ENCODE measurements at regions not wholly inside any gene's neighbourhood (a gene's known extent, or its start where the extent isn't known, plus 50 kb on each side); places are given as distances from the start of the nearest gene placed in this dataset.

- RAD21 ChIA-PET (ENCODE audit: unreplicated experiment) = no interaction called here
- Histone ChIP-seq H3K4me3 (no peak overlapping the region), H3K4me1 (ENCODE audit: control insufficient read depth, insufficient read depth, low read length) (no peaks in the 10 kb centered on the region), H3K9ac (ENCODE audit: control insufficient read depth, insufficient read depth, low read length) (no peak overlapping the region), H3K79me2 (ENCODE audit: control insufficient read depth, insufficient read depth, low read length) (no peaks in the 10 kb centered on the region), H3K4me2 (ENCODE audit: control insufficient read depth, insufficient read depth) (no peak overlapping the region), H2AFZ (ENCODE audit: control insufficient read depth, low read depth, low read length) (no peak overlapping the region), H4K20me1 (ENCODE audit: control insufficient read depth, insufficient read depth) (no peaks in the 10 kb centered on the region), H3K27ac (ENCODE audit: control insufficient read depth, insufficient read depth) (no peak overlapping the region), H3K27me3 (replicated peaks in 1 of 2; ENCODE audit: control insufficient read depth in 2 of 2, insufficient read depth in 2 of 2, low read length in 1 of 2) (no peaks in the 10 kb centered on the region), H3K36me3 (ENCODE audit: control insufficient read depth in 2 of 2, insufficient read depth in 2 of 2, low read length in 1 of 2) (no peaks in the 10 kb centered on the region), H3K9me3 (replicated peaks; ENCODE audit: control insufficient read depth, insufficient read depth, low read length) (no peaks in the 10 kb centered on the region)
- TF ChIP-seq CBX5 (IDR thresholded peaks at IDR 0.05; ENCODE audit: low read depth) (no peak), SUPT20H (IDR thresholded peaks at IDR 0.05; ENCODE audit: borderline replicate concordance, control insufficient read depth, low read depth, low read length) (no peak), SIX5 (IDR thresholded peaks at IDR 0.05; ENCODE audit: low read depth, low read length, severe bottlenecking) (no peak), BMI1 (IDR thresholded peaks at IDR 0.05; ENCODE audit: borderline replicate concordance) (no peak), NBN (IDR thresholded peaks at IDR 0.05) (no peak), WRNIP1 (IDR thresholded peaks at IDR 0.05; ENCODE audit: borderline replicate concordance, low read depth, low read length) (no peak), ZNF24 (IDR thresholded peaks at IDR 0.05) (no peak), NFYA (IDR thresholded peaks at IDR 0.05; ENCODE audit: borderline replicate concordance, low read depth, low read length) (no peak), RCOR1 (conservative IDR thresholded peaks at IDR 0.05; ENCODE audit: low read depth, low read length) (no peak), ZBTB4 (CRISPR knock-in tag; IDR thresholded peaks at IDR 0.05) (no peak), BACH1 (IDR thresholded peaks at IDR 0.05; ENCODE audit: borderline replicate concordance) (no peak), TCF7 (IDR thresholded peaks at IDR 0.05; ENCODE audit: borderline replicate concordance) (no peak)
- TF ChIP-seq, protein P1, sequence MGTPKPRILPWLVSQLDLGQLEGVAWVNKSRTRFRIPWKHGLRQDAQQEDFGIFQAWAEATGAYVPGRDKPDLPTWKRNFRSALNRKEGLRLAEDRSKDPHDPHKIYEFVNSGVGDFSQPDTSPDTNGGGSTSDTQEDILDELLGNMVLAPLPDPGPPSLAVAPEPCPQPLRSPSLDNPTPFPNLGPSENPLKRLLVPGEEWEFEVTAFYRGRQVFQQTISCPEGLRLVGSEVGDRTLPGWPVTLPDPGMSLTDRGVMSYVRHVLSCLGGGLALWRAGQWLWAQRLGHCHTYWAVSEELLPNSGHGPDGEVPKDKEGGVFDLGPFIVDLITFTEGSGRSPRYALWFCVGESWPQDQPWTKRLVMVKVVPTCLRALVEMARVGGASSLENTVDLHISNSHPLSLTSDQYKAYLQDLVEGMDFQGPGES (IDR thresholded peaks at IDR 0.05) = no peak
- WGBS (ENCODE audit: insufficient coverage, insufficient replicate concordance, low lambda C conversion rate, missing lambda C conversion rate) = 27% methylated on average over 8 of the region's 8 CpGs
- POLR2A ChIA-PET = no interaction called here
- in situ Hi-C loops (cut with MboI) (no loop called here), intact Hi-C loops (cut with micrococcal nuclease; ENCODE audit: unreplicated experiment) (no loop called here)
- CTCF ChIA-PET = no interaction called here
- ATAC-seq (no peak), DNase-seq (ENCODE audit: low read depth, low spot score) (no peak), FAIRE-seq (no peak)
- SMC1A ChIA-PET (ENCODE audit: uncharacterized antibody, unreplicated experiment) = interaction anchor here (1.2 kb wide), 1 partner anchor 10 kb away, joined by 3 read pairs; no protein-coding TSS in a partner anchor
- no TSS peak for BruUV-seq (replicated peaks)
These were observed 255.4 kb upstream of the ARPP21 start for GRCh38 chr3:35383719-35384555.
